Hypothalamus (tissue), 51 donors: ENCODE measurements at regions not wholly inside any gene's neighbourhood (a gene's known extent, or its start where the extent isn't known, plus 50 kb on each side); places are given as distances from the start of the nearest gene placed in this dataset.
A peak's percentile ranks its signal among the peaks of the same experiment; 100 is the strongest.

ENCODE experiments used
- DNase-seq, 51 donors: peaks; one replicate each; lab custom pipeline; 2025; lab: John Stamatoyannopoulos, UW

DNA sequence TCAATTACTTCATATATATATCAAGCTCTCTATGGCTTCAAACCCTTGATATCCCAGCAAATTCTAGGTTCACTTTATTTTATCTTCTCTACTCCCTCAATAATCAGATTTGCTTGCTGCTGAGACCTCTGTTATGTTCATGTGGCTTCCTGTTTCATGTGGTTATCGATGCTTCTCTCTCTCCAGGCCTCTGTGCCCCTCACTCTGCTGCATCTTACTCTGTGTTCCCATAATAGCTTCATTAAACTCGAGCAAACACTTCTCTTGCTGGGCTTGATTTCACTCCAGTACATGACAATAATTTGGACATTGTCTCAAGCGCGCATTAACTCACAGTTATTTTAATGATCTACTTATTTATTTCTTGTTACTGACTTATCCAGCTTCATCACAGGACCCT lies 798.8 kb downstream of the CDH9 start:
- DNase-seq = no peak

DNA sequence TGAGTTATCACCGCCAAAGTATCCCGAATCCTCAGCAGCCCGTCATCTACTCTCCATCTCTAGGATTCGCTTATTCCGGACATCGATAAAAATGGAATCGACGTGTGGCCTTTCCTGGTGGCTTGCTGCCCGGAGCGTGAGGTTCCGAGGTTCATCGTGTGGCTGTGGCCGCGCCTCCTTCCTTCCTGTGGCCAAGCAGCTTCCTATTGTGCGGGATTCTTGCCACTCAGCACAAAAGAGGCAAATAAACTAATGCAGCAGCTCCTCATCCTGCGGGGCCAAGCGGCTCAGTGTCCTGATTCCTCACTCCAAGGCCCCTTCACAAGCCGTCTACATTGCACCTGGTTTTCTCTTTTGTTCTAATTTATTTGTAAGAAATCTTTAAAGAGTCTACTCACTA lies 800.9 kb downstream of the CDH9 start:
- DNase-seq = no peak

DNA sequence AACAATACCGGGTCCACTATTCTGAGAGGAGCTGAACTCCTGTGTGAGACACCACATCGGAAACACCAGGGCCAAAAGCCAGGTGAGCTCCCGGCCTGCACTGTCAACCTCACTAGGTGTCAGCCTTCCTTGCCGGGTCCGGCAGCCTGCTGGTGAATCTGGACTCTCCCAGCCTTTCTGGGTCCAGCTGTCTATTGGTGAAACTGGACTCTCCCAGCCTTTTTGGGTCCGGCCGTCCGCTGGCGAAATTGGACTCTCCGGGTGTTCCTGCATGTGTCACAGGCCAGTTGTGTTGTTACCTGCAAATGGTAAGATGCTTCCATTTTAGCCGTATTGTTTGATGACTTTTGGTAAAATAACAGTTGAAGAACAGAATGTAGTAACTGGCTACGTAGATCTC lies 801.5 kb downstream of the CDH9 start:
- DNase-seq = no peak

DNA sequence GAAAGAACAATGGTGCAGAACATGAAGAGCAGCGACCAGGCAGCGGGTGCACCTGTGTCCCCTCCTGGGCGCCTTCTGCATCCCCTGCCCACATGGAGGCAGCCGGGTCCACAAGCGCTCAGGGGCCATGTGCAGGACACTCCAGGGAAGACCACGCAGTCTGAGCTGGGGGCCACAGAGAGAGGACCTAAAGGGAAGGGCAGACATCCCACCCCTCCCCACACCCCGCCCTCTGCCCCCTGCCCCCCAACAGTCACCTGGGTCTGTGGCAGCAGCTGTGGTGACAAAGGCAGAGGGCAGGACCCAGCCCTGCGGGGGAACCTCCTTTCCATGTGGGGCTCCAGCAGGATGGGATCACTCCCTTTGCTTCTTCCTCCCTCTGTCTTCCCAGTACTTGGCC lies 805.7 kb downstream of the CDH9 start:
- DNase-seq = no peak

DNA sequence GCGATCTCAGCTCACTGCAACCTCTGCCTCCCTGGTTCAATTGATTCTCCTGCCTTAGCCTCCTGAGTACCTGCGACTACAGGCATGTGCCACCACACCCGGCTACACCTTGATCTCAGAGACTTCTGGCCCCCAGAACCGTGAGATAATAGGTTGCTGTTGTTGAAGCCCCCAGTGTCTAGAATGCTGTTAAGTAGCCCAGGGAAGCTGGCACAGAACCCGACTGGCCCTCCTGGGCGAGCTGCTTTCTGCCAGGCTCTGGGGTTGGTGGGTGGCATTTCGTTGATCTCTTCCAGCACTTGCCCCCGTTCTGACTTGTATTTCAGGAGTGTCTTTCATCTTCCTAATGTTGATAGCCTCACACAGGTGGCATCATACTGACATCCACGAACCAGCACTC lies 807.1 kb downstream of the CDH9 start:
- no peak for DNase-seq

DNA sequence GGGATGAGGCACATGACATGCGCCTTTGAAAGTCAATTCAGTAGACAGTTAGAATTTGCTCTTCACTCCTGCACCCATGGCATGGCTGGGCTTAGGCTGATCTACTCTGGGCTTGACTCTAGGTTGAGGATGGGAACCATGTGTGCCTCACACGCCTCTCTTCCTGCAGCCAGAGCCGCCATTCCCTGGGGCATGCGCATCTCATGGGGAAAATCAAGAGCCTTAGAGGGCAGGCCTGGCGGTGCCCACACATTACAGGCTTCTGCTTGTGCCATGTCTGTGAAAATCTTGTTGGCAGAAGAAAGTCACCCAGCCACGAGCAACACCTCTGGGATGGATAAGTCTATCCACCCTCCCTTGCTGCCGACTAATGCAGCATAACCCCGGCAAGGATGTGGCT lies 808.5 kb downstream of the CDH9 start:
- DNase-seq = no peak

DNA sequence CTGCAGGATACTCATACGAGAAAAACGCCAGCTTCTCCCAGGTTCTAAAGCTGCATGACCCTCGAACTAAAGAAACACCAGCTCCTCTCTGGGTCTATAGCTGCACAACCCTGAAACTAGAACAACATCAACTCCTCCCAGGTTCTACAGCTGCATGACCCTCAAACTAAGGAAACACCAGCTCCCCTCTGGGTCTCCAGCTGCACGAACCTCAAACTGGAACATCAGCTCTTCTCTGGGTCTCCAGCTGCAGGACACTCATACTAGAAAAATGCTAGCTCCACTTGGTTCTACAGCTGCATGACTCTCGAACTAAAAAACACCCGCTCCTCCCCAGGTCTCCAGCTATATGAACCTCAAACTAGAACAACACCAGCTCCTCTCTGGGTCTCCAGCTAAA lies 811.1 kb downstream of the CDH9 start:
- DNase-seq = no peak

DNA sequence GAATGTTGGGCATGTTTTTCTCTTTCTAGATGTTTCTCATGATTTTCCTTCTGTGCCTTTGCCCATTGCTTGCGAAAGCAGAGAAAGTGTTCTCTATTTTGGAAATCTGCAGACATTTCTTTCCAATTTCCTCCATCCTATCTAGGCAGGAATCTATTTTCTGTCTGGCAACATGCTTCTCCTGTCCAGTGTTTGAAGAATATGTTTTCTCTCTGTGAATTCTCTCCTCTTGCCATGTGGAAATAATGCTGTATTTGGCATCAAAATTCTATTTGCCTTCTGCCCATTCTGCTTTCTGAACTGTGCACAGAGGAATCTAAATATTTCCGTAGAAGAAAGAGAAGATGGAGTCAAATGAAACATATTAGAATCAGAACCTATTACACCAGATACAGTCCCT lies 833.3 kb downstream of the CDH9 start:
- DNase-seq = no peak

DNA sequence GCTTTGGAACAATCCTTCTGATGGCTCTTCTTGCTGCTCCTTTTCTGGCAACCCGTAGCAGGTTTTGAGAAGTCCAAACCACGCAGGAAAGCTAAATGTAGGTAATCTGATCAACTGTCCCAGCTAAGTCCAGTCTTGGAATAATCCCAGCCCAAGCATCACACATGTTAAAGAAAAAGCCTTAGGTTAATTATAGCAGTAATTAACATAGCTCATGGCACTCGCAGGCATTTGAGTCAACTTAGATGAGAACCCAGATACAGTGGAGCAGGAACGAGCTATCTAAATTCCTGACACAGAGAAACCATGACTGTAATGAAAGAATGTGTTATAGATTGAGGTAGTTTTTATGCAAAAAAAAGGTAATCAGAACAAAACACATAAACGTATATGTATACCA lies 844.8 kb downstream of the CDH9 start:
- no peak for DNase-seq

DNA sequence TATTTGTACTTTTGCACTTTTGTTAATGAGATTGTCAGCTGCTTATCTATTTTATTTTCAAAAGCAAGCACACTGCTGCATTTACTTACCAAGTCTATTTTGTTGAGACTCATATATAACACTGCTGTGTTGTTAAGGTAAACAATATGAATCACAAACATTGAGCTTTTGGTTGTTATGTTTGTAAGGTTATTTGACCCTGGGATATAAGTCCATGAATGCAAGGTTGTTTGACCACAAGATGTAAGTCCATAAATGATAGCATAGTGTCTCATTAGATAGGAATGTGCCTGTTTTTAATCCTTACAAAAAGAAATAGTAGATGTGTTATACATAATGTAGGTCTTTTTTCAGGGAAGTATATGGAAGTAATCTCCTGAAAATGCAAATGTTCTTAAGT lies 845.9 kb downstream of the CDH9 start:
- no peak for DNase-seq

DNA sequence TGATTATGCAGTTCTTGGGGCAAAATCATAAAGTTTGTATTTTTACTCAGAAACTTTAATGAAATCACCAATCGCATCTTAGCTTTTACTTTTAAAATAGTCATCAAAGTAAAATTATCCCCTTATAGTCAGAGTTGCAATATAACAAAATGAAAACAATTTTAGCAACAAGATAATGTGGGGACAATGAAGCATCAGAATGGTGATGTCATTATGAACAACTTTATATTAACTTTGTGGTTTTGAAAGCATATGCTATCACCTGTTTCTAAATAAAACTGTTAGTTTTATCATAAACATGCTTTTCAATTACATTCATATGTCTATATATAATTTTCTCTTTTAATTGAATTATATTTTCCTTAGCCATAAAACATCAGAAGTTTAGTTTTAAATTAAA lies 856.8 kb downstream of the CDH9 start:
- DNase-seq = no peak

DNA sequence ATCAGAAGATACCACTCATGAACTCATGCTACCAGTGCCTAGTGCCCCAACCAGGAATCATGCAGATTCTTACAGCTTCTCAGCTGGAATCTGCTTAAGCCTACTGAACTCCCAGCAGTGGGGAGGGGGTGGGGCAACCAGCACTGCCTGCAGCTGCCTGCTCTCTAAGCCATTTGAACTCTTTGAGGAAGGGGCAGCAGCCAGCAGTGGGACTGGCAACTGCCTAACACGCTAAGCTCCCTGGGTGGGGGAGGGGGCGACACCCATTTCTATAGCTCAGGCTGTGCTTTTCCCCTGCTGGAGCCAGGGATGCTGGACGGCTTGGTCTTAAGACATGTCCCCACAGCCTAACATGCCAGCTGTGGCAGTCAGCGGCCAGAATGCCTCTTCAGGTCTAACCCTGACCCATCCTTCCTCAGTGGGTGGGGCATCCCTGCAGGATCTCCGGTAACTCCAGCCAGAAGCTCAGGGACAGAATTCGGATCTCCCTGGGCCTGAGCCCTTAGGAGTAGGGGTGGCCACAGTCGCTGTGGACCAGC lies 889.7 kb downstream of the CDH9 start:
- peak in 1 of 51 donors; percentile 0 for DNase-seq

DNA sequence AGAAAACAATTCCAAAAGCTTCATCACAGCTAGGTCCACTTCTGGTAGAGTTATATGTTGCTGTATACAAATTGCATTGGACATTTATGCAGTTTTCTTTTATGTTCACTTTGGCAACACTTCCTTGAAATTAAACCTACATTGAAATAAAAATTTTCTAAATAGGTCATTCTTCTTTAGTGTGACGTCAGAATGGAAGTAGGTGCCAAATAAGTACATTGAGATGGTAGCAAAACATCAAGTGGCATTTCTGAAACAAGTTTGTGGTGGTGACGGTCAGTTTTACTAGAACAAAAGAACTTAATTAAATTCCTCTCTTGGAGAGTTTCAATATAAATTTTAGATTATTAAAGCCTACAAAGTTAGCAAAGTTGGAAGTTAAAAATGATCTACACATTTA lies 895.1 kb downstream of the CDH9 start:
- no peak for DNase-seq

DNA sequence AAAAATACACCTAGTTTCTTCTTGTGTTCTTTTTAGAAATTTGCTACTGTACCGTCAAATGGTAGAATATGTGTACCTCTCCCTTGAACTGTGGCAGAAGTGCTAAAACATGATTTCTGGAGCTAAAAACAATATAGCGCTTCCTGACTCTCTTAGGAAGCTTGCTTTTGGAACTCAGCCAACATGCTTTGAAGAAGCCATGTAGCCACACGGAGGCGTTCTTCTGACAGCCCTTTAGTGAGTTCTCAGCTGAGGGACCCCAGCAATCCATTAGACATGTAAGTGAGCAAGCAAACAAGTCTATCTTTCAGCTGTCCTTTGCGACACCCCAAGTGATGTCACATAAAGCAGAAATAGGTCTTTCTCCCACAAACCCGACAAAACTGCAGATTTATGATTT lies 917.0 kb downstream of the CDH9 start:
- DNase-seq = no peak

DNA sequence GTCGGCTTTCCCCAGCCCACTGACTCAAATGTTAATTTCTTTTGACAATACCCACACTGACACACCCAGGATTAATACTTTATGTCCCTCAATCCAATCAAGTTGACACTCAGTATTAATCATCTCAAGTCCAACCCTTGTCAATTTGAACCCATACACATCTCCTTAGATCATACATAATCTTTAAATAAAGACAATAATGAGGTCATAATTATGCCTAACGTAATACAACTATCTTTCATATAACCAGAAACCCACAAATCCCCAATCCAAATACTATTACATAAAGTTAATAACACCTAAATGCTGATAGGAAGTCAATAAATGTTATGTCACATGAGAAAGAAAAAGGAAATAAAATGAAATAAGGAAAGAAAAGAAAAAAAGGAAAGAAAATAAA lies 934.2 kb downstream of the CDH9 start:
- no peak for DNase-seq

DNA sequence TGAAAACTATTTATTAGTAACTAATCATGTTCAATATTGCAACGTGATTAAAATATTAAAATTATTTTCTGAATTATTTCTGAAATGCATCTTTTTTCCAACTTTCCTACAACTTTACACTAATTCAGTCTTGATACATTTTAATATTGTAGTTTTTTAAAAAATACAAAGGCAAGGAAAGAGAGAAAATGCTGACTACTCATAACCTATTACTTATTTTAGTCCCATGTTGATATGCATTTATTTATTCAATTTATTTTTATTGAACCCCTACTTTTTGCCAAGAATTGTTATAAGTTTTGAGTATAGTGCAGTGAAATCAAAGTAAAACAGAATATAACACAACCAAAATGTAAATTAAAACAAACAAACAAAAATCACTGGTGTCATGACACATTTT lies 978.2 kb downstream of the CDH9 start:
- no peak for DNase-seq

DNA sequence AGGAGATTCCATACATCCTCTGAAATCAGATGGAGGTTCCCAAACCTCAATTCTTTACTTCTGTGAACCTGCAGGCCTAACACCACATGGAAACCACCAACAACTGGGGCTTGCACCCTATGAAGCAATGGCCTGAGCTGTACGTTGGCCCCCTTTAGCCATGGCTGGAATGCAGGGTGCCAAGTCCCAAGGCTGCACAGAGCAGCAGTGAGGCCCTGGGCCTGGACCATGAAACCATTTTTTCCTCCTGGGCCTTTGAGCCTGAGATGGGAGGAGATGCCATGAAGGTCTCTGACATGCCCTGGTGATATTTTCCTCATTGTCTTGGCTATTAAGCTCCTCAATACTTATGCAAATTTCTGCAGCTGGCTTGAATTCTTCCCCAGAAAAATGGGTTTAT lies 983.8 kb downstream of the CDH9 start:
- DNase-seq = no peak

DNA sequence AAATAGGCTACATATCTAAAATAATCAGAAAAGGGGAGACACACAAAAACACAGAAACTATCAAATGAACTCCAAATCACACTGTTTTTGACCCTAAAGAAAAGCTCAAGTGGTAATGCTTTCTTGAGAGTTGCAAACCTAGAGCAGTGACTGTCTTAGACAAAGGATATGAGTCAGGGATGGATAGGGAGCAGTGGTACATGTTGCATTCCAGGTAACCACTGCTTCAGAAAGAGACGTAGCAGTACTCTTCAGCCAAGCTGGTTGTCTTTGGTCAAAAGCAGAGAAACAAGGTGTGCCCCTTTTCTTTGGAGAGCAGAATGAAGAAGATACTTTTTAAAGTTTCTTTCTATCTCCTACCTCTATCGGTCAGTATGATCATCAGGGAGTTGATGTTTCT lies 1003.6 kb downstream of the CDH9 start:
- no peak for DNase-seq

DNA sequence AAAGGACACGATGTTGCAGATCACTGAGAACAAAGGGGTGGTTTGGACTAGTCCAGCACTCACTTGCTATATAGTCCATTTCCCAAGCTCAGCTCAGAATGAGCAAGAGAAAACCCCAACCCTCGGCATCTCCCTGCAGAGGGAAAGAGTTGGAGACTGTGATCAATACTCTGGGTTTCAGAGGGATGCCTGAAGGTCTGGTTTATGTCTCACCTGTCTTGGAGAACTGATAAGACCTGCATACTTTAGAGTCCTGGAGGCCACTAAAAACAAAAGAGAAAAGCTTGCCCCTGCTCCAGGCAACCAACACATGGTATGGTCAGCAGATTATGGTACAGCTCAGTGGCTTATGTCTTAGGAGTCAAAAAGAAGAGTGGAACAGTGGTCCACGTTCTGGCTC lies 1006.9 kb downstream of the CDH9 start:
- no peak for DNase-seq

DNA sequence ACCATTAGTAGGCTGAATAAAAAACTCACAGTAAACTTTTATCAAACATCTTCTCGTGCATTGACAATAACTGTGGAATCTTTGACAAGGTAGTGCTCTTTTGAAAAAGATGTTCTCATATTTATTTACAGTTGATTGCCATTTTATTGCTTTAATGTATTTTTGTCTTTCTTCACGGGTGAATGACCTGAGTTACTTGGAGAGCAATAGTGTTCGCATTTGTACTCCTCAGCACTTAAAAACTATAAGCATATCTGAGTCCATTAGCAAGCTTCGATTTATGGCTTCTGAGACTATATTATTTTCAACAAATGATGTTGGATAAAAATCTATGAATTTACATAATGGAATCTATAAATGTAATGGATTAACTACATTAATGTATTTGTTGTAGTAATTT lies 1012.3 kb downstream of the CDH9 start:
- DNase-seq = no peak

DNA sequence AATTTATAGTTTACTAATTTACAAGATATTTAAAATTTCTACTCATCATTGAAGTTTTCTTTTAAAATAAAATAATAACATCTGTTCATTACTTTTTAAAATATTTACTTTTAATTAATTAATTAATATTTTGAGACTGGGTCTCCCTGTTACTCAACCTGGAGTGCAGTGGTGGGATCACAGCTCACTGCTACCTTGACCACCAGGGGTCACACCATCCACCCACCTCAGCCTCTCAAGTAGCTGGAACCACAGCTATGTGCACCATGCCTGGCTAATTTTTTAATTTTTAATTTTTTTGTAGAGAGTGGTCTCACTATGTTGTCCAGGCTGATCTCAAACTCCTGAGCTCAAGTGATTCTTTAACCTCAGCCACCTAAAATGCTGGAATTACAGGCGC lies 1013.6 kb downstream of the CDH9 start:
- DNase-seq = no peak

DNA sequence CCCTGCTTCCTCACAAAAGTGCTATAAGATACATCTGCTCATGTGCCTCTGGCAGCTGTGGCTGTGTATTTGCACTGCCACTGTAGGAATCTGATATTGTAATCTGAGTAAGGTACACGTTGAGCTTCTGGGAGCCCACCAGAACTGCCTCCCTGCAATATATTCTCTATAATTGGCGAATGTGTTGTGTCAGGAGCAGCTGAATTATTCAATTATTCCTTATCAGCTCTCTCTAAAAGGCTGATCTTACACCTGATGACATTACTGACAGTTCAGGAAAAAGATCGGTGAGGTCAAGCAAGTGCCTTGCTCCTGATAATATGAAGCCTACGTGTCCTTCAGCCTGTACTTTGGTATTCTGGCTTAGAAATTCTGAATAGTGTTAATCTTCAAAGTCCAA lies 1015.0 kb downstream of the CDH9 start:
- DNase-seq = no peak

DNA sequence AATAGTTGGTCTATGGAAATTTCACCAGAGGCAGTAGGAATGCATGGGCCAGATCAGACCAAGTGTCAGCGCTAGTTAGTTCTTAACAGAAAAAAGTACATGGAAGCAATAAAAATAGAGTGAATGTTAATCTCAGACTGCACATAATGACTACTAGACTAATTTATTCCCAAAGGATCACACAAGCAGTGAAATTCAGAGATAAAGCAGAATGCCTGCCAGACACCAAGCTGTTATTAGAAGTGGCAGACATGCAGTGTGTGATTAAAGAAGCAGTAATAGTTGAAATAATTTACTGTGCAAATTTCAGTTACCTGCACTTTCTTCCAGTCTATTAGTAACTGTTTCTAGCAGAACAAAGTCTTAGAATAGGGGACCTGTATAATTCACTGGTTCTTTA lies 1024.2 kb downstream of the CDH9 start:
- DNase-seq = no peak

DNA sequence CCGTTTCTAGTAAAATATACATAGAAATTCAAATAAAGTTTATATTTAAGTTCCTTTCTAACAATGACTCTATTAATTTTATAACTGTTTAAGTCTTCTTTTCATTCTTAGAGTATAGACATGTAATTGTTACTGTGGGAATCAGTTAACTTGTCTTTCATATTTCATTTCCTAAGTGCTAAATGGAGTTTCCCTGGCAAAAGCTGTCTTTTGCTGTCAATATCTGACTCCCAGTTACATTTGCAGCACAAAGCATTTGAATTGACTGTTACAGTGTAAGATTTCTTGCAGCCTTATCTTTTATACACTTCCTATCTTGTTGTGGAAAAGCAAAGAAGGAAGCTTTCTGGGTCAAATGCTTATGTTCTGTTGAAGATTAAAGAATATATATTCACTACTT lies 1026.3 kb downstream of the CDH9 start:
- DNase-seq = no peak
